Femur (tissue), 1 donor: ENCODE measurements at regions not wholly inside any gene's neighbourhood (a gene's known extent, or its start where the extent isn't known, plus 50 kb on each side); places are given as distances from the start of the nearest gene placed in this dataset.
A peak's percentile ranks its signal among the peaks of the same experiment; 100 is the strongest.

Experiments
- DNase-seq: peaks from one replicate; pipeline ENCODE4 v3.0.0-alpha.2; 2017

DNA sequence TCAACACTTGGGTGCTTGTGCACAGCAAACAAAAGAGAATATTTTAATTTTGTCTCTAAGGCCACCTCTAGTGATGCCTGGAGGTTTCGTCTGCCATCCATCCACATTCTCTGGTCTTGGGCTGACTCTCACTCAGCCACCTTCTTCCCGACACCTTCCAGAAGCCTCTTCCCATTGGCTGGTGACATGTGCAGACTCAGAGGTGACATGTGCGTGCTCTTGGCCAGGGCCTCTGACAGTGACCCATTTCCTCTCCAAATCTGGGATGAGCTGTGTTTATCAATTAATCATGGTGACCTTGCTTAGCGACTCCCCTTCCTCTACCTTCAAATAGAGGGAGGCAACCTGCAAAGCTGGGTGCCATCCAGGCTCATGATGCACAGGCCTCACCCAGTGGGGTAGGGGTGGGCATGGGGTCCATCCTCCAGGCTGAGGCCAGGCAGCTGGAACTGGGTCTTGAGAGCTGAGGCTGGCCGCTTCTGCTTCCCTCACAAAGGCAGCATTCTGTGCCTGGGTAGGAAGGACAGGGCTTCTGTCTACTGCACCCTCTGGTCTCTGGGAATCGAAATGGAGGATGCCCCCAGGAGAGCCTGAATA lies 91.8 kb downstream of the DHCR7 start:
- no peak for DNase-seq

DNA sequence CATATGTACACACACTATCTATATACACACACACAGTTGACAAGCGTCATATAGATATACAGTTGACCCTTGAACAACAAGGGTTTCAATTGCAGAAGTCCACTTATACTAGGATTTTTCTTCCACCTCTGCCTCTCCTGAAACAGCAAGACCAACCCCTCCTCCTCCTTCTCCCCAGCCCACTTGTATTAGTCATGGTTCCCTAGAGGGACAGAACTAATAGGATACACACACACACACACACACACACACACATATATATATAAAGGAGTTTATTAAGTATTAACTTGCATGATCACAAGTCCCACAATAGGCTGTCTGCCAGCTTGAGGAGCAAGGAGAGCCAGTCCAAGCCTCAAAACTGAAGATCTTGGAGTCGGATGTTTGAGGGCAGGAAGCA lies 92.9 kb downstream of the DHCR7 start:
- no peak for DNase-seq

DNA sequence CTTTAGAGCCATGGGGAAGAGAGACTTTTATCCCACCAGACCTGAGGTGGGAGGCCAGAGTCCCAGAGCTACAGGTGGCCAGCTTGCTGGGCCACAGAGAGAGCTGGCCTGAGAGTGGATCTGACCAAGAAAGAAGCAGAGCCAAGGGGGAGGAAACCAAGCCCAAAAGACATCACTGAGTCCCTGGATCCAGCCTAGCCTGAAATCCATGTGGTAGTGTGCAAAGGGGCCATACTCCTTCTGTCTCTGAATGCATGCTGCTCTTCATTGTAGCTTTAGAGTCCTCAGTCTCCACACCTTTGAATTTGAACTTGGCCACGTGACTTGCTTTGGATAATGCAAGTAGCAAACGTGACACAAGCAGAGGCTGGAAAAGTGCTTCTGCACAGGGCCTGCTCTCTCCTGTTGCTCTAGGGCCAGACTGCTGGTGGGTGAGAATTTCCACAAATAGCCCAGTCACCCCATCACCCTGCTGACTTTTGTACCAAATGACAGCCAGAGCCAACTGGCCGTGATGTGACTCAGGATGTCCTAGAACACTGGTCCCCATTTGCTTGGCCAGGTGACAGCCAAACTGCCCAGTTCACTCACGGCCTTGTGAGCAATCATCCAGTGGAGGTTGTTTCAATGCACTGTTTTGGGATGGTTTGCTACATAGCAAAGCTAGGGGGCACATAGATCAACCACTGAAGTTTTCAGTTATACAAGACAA lies 93.6 kb downstream of the DHCR7 start:
- DNase-seq = no peak

DNA sequence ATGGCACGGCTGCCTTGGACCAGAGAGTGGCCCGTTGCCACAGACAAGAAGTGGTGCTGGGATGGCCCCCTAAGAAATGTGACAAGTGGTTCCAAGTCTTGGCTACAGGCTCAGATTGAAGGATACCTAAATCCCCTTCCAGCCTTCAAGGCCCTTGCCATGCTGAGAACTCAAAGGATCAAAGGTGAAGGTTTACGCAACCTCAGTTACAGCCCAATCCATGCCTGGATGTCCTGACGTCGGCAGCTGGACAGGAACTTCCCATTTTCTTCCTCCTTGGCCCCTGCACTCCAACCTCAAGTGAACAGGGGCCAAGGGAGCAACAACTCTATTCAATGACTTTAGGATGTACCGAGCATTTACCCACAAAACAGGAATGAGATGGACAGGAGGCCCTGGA lies 95.4 kb downstream of the DHCR7 start:
- DNase-seq = no peak

DNA sequence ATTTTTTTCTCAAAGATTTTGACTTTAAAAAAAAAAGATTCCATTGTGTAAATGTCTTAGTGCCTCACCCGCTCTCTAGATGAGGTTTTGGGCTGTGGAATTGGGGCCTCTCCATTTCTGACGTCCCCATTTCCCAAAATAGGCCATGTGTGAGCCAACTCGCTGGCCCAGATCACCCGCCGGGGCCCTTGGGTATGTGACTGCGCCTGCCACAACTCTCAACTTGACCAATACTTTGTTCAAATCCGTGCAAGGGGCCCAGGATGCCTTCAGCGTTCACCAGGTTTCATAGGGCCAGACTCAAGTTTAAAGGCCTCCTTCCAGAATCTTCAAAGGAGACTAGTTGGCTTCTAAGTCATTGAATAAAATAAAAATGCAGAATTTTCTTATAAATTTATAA lies 96.0 kb downstream of the DHCR7 start:
- DNase-seq = no peak

DNA sequence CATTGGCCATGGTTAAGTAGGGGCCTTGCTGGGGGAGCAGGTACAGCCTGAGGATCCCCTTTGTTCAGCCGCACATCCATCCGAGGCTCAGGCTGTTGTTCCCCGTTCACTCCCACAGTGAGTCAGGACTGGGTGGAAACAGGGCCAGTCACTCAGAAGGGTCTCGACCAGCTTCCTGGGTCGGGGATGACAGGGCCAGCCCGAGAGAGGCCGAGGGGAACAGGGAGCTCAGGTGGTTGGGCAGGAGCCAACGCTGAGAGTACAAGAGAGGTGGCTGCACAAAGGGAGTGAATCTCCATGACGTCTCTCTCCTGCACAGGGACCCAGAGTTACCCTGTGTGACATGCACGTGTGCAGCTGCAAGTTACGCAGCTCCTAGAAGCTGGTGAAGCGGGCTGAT lies 97.2 kb upstream of the SHANK2 start:
- no peak for DNase-seq

DNA sequence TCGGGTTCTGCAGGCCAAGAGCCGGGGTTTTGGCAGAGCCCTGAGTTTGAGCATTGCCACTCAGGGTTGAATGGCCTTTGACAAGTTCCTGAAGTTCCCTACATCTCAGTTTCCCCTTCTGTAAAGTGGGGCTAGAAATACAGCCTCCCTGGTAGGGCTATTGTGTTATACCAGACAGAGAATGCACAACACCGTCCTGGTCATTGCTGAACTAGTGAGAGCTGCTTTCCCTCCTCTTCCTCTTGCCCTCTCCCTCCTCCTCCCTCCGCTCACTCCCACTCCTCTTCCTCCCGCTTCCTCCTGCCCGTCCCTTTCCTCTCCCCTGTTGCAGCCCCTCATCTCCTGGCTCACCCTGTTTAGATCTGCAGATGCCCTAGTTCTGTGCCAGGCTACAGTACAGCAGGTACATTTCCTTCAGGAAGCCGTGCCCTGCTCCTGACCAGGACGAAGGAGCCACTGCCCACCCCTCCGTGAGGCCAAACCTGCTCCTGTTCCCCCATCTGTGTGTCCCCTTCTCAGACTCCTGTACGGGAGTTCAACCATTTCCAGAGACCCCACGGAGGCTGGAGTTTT lies 91.5 kb upstream of the SHANK2 start:
- no peak for DNase-seq

DNA sequence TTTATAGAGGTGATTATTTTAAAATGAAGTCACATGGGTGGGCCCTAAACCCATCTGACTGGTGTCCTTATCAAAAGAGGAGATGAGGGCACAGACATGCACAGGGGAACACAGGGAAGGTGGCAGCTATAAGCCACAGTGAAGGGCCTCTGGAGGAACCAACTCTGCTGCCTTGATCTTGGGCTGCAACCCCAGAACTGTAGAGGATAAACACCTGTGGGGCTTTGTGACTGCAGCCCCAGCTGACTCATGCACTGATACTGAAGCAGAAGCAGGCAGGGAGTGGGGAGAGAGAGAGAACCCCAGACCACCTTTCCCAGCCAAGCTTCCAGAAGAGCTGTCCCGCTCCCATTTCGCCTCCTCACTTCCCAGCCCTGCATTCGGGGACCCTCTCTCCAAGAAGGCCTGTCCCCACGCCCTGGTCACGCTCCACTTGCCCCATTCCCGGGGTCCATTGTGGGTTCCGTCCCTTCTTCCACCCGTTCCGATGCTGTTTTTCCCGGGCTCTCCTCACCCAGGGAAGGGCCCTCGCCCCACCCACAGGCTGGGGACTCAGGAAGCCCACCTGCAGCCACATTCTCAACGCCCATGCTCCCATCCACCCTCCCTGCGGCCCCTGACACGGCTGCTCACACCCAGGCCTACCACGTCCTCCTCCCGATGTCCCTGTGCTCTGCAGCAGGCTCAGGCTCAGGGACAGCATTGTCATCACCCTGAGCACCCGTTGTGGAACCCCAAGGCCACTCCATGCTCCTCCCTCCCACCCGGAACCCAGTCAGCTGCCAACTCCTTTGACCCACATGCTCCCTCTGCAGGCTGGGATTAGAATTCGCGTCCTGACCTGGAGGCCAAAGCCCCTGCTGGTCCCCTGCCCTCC lies 90.8 kb upstream of the SHANK2 start:
- DNase-seq = no peak

DNA sequence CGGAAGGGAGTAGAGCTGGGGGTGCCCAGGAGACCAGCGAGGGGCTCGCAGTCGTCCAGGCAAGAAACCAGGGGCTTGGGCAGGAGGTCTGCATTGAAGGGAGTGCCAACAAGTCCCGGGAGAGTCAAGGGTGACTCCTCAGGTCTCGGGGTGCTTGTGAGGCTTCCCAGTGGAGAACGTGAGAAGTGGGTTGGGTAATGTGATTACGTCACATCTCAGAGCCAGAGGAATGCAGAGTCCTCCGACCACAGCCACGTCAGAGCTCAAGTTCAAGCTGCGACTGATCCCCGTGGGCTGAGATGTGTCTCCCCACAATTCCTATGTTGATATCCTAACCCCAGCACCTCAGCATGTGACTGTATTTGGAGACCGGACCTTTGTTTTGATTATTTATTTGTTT lies 89.7 kb upstream of the SHANK2 start:
- no peak for DNase-seq

- DNase-seq = no peak
Observed at GRCh38 chr11:71341596-71341995, 89.2 kb upstream of the SHANK2 start.

DNA sequence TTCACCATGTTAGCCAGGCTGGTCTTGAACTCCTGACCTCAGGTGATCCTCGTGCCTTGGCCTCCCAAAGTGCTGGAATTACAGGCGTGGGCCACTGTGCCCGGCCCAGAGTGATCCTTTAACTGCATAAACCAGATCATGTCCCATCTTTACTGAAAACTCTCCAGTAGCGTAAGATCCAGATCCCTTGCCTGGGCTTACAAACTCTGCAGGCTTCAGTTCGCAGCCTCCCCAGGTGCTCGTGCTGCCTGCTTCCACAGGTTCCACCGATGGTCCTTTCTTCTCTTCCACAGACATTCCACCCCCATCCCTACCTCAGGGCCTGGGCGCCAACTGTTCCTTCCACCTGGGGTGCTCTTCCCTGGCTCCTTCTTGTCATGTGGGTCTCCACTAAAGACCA lies 88.8 kb upstream of the SHANK2 start:
- no peak for DNase-seq

DNA sequence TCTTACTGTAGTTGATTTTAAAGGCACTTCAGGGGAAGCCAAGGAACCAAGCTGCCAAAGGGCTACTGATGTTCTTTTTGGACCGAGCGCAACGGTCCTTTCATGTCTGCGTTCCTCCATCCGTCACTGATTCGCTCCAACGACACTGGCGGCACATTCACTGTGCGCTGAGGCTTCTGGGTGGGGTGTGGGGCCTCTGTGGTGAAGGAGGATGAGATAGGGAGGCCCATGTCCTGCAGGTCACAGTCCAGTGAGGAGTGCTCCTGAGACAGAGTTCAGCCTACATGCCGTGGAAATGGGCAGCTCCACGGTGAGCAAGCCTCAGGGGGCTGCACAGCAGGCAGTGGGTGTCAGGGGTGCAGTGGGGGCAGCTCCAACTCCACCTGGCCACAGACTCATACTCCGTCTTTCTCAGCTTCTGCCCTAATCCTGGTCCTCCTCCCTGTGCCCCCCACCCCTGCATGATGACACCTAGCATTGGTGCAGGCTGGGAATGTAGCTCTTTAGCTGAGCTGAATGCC lies 87.8 kb upstream of the SHANK2 start:
- DNase-seq = no peak

DNA sequence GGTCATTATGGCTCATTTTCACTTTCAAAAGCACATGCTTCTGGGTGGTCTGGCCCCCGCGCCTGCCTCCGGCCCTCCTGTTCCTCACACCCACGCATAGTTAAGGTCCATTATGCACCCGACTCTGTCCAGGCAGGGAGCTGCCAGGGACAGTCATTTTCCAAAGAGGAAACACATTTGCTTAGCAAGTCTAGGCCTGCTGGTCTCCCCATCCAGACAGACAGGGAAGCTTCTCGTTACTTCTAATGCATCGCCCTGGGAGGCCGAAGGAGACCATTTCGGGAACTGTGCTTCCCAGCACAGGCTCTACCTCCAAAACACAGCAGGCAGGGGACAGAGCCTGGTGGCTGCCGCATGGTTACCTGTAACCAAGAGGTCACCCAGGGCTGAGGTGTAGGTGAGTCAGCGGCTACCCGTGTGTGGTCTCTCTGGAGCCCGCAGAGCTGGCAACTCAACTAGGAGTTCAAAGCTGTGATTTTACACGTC lies 87.1 kb upstream of the SHANK2 start:
- no peak for DNase-seq

- DNase-seq = no peak
Observed at GRCh38 chr11:71338801-71339395, 86.5 kb upstream of the SHANK2 start.

GRCh38 chr11:71336996-71337754 lies 84.8 kb upstream of the SHANK2 start:
- DNase-seq = no peak

GRCh38 chr11:71336176-71336995 lies 84.0 kb upstream of the SHANK2 start:
- DNase-seq = peak; percentile 4

DNA sequence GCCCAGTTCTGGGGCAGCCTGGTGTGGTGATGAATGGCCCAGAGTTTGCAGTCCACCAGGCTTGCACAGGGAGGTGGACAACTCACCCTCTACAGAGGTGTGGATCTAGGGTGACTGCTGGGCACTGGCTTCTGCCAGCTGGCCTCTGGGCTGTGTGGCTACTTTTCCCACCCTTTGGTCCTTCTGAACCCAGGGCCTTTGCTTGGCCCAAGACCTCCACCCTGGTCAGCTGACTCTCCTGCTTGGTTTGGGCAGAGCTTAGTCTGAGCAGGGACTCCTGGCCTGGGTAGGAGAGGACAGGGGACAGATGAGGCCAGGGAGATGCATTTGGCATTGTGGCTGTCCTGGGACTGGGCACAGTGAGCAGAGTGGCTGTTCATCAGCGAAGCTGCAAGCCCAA lies 83.0 kb upstream of the SHANK2 start:
- no peak for DNase-seq

DNA sequence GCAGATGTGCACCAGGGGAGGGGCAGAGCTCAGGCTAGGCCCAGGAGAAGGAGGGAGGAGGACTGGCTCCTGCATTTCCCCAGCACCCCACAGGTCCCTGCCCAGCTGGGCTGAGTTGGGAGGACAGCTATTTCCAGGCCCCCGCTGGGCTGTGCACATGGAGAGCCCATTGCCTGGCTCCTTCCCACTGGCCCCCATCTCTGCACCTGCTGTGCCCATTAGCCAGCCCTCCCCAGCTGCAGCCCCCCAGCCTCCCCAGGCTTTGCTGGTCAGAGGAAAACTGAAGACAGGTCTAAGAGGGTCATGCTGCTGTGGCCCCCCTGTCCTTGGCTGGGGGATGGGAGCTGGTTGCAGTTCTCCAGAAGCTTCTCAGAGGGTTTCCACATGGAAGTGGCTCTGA lies 81.8 kb upstream of the SHANK2 start:
- DNase-seq = no peak

GRCh38 chr11:71333473-71333872 lies 81.1 kb upstream of the SHANK2 start:
- DNase-seq = no peak

GRCh38 chr11:71332447-71332846 lies 80.1 kb upstream of the SHANK2 start:
- no peak for DNase-seq

- DNase-seq = no peak
Observed at GRCh38 chr11:71332046-71332445, 79.7 kb upstream of the SHANK2 start.
